ENCODE measurements at regions not wholly inside any gene's neighbourhood (a gene's known extent, or its start where the extent isn't known, plus 50 kb on each side); places are given as distances from the start of the nearest gene placed in this dataset.
A peak's percentile ranks its signal among the peaks of the same experiment; 100 is the strongest.

GRCh38 chr7:25625306-25625992 is 397.2 kb upstream of the NPVF start:
- peak overlapping the region; percentile 79 to 90 for H3K27ac ChIP-seq
- intact Hi-C loops (cut with DNase I; ENCODE audit: low total_unique reads) = no loop called here
- TF ChIP-seq CTCF (IDR thresholded peaks at IDR 0.05) (no peak), POLR2A (IDR thresholded peaks at IDR 0.05) (no peak)

GRCh38 chr7:25626451-25627131 is 398.3 kb upstream of the NPVF start:
- H3K4me1 ChIP-seq = peaks cover 9% of the 10 kb centered on the region
- TF ChIP-seq POLR2A (IDR thresholded peaks at IDR 0.05) = no peak
- no peak for TF ChIP-seq CTCF (IDR thresholded peaks at IDR 0.05)
- no peaks in the 10 kb centered on the region for H3K9me3 ChIP-seq
- intact Hi-C loops (cut with DNase I; ENCODE audit: low total_unique reads) = no loop called here
- no peaks in the 10 kb centered on the region for H3K27me3 ChIP-seq
- WGBS, 2 donors = 59 to 63% methylated on average over 4 of the region's 4 CpGs
- DNase-seq = no peak
- peak overlapping the region; percentile 79 to 90 for H3K27ac ChIP-seq
- no peak overlapping the region for H3K4me3 ChIP-seq
- H3K36me3 ChIP-seq (ENCODE audit: low read depth, missing control alignments) = no peaks in the 10 kb centered on the region

More at GRCh38 chr7:25625306-25625992, 397.2 kb upstream of the NPVF start:
- peaks cover 14% of the 10 kb centered on the region for H3K4me1 ChIP-seq
- no peaks in the 10 kb centered on the region for H3K9me3 ChIP-seq
- 52 to 53% methylated on average over 5 of the region's 5 CpGs for WGBS, 2 donors
- H3K27me3 ChIP-seq = no peaks in the 10 kb centered on the region
- no peaks in the 10 kb centered on the region for H3K36me3 ChIP-seq (ENCODE audit: low read depth, missing control alignments)
- no peak overlapping the region for H3K4me3 ChIP-seq
- DNase-seq = no peak

GRCh38 chr7:25628446-25628845 is 400.2 kb upstream of the NPVF start:
- TF ChIP-seq POLR2A (IDR thresholded peaks at IDR 0.05) (no peak), CTCF (IDR thresholded peaks at IDR 0.05) (no peak)
- H3K9me3 ChIP-seq = no peaks in the 10 kb centered on the region
- H3K27ac ChIP-seq = no peak overlapping the region
- intact Hi-C loops (cut with DNase I; ENCODE audit: low total_unique reads) = no loop called here
- 77 to 94% methylated on average over 3 of the region's 3 CpGs for WGBS, 2 donors
- H3K4me3 ChIP-seq = no peak overlapping the region
- no peak for DNase-seq
- H3K4me1 ChIP-seq = peaks cover 9% of the 10 kb centered on the region
- H3K36me3 ChIP-seq (ENCODE audit: low read depth, missing control alignments) = no peaks in the 10 kb centered on the region
- no peaks in the 10 kb centered on the region for H3K27me3 ChIP-seq

- Histone ChIP-seq H3K36me3 (ENCODE audit: low read depth, missing control alignments) (no peaks in the 10 kb centered on the region), H3K4me1 (peaks cover 16% of the 10 kb centered on the region), H3K4me3 (no peak overlapping the region), H3K9me3 (no peaks in the 10 kb centered on the region), H3K27ac (no peak overlapping the region), H3K27me3 (no peaks in the 10 kb centered on the region)
- no peak for DNase-seq
- intact Hi-C loops (cut with DNase I; ENCODE audit: low total_unique reads) = no loop called here
- WGBS, 2 donors = 68 to 70% methylated on average over 5 of the region's 5 CpGs
- TF ChIP-seq CTCF (IDR thresholded peaks at IDR 0.05) = no peak
- TF ChIP-seq POLR2A (IDR thresholded peaks at IDR 0.05) = no peak
Observed at GRCh38 chr7:25632616-25633015, 404.3 kb upstream of the NPVF start.

Data from testis (tissue), 2 donors.